Left forelimb (tissue), 1 donor: ENCODE measurements at regions not wholly inside any gene's neighbourhood (a gene's known extent, or its start where the extent isn't known, plus 50 kb on each side); places are given as distances from the start of the nearest gene placed in this dataset.

Experiments
- DNase-seq: peaks from one replicate; pipeline ENCODE4 v3.0.0-alpha.2; 2018; ENCODE audit warnings: low spot score

DNA sequence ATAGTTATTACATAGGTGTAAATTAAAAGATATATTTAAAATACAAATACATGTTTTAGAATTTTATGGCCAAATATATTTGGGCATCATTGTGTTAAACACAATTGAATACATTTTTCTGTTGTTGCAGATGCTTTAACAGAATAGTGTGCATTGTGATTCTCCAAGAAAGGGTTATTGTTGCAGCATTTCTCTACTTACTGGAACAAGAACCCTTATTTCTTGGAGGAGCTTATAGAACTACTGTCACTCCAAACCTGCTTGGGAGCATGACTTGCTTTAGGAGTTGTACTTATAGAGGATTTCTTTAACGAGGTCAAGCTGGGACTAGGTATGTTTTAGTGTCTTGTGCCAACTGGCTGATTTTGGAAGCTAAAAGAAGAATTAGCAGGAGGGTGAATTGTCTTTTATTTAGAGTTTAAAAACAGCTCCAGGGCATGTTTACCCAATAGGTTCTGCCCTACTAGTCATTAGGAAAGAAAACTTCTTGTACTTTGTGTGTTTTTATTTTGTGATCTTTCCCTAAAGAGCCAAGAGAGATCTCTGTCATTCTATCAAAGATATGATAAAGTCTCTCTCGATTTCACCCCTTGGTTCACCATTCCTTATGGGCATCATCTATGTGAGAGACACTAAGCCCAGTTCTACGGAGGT, 279.8 kb upstream of the SALL1 start:
- no peak for DNase-seq

DNA sequence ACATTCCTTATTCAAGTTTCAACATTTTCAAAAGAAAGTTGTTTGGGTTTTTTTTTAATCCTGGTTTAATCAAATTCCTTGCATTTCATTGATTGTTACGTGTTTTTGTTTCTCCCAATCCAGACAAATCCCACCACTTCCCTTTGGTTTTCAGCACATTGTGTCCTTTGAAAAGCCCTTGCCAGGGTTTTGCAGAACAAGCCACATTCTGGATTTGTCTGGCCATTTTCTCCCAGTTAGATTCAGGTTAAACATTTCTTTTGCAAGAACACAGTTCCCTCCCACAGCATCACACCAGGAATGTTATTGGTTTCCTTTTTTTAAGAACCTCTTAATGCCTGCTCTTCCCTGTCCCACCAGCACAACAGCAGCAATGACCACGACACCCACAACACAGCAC, 278.0 kb upstream of the SALL1 start:
- no peak for DNase-seq

DNA sequence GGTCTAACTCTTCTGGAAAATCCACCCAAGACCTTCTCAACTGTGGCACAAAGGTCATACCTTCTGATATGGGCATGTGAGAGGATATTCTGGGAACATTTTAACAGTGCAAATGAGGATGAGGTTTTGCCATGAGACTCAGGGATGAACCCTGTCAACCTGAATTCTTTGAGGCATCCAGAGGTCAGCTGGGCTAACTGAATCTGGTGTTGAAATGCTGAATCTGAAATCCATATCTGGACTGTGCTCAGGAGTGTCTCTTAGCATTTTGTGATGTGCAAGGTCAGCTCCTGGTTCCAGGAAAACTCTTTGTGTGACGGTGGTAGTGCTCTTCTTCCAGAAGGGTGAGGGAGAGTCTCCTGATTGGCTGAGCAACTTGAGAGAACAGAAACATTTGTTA, 276.0 kb upstream of the SALL1 start:
- DNase-seq = no peak

DNA sequence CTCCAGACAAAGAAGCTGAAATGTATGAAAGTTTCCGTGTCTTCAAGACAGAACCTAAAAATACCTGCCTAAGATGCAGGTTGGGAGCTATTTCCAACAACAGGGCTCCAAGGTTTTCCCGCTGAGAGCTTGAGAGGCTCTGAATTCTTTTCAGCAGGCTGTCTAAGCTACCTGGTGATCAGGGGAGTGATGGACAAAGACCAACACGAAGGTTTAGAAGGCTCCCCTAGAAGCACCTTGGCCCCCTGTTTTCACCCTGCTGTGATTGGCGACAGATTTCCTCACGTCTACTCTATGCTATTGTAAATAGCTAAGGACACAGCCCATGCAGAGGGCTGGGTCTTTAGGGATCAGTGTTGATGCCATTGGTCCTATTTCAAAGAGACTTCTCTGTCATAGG, 275.2 kb upstream of the SALL1 start:
- no peak for DNase-seq

DNA sequence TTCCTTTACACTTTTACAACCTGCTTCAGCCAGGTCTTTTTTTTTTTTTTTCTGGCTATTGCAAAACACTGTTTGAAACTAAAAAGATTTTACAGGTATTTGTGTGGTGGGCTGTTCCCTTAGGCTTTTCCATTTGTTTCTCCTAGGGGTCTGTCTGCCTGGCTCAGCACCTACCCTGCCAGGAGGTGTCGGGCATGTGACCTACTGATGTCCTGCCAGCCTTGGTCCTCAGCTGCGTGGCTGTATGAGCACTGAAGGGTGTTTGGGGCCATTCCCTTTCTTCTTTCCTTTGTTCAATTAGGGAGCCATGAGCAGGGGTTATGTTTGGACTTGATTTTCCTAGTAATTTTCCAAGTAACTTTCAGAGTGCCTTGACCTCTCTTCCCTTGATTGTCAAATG, 269.2 kb upstream of the SALL1 start:
- no peak for DNase-seq

DNA sequence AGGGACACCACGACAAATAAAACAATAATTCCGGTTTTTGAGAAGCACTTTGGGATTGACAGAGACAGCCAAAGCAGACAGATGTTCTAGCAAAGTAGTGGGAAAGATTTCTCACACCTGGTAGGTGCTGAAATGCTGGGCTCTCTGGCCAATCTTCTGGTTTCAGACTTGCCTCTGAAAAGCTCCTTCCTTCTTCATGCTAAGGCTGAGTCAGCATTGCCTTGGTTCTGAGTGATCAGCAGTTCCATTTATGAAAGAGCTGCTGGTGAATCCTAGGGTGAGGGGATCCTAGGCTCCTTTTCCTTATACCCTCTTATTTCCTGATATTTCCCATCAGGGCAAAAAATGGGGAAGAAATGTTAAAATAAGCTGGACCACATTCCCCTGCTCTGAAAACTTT, 268.7 kb upstream of the SALL1 start:
- no peak for DNase-seq

DNA sequence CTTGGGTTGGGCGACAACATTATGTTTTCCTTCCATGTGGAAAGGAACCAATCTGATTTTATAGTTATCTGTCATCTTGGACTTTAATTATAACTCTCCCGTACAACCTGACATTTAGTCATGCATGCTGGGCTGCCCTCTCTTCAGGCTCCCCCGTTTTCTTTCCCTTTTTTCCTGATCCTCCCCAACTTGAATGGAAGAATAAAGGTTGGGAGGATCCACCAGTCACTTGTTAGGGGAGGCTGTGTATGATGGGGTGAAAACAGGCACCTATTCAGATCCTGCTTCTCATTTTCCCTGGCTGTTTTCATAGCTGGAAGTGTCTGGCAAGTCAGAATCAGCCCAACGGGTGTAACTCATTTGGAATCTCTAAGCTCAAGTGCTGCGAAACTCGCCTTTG, 267.2 kb upstream of the SALL1 start:
- no peak for DNase-seq

DNA sequence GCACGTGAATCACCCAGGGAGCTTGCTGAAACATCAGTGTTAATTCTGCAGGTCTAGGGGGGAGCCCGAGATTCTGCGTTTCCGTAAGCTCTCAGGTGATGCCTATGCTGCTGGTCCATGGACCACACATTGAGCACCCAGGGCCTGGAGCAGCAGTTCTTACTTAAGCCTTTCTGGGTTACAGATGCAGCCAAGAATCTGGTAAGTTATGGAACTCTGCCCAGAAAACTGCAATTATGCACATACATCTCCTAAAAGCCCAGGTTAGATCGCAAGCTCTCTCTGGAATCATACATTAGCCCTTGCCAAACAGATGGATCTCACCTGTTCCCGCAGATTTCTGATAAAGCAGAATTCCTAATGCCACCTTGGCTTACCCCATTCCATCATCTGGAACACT, 265.9 kb upstream of the SALL1 start:
- no peak for DNase-seq

DNA sequence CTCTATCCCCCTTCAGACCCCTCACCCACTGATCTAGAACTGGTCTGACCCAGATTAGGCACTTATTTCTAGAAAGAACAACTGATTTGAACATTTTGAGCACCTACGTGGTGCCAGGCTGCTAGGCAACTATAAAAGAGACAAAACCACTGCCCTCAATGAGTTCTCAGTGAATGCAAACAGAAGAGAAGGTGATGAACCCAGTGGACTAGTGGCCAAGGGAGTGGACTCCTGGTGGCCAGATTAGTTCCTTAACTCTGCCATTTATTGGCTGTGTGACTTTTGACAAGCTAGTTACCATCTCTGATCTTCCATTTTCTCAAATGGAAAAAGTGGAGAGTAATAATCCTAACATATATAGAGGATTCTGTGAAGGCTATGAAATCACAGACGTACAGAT, 259.1 kb upstream of the SALL1 start:
- DNase-seq = no peak

DNA sequence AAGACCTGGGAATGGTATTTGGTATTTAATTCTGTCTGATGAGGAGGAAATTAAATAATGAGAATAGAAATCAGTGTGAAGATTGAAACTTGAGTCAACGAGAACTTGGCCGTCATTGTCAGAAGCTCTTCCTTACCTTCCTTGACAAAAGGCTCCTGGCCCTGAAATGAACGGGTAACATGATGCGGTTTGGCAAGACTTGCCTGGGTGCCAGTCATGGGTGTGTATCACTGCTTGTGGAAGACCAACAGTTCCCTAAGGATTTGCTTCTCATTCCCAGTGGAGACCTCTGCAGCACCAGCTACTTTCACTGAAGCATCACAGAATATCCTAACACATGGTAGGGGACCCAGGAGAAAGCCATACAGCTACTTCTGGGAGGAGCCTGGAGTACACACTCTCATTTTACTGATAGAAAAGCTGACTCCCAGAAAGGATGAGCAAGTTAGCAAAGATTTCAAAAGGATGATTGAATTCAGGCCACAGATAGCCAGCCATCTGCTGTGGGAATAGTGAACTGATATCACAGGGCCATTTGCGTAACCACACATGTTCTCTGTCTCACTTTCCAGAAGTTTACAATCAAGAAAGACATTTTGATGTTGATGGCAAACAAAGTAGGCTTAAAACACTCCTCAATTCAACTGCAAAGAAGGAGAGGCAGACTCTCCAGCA, 258.1 kb upstream of the SALL1 start:
- no peak for DNase-seq

DNA sequence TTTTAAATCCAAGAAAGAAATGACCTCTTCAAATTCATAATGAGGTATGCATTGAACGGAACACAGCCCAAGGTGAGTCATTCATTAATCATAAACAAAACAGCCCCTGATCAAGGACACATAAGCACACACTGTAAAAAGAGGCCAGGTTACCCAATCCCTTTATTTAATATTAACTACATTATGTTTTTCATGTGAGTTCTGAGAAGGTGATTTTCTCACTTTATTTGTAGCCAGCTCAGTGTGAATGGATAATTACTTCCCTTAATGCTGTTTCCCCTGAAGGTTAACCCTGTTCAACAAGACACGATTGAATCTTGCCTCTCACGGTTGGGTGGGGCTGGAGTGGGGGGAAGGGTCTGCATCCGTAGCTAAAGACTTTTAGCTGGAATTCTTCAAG, 257.3 kb upstream of the SALL1 start:
- DNase-seq = no peak

DNA sequence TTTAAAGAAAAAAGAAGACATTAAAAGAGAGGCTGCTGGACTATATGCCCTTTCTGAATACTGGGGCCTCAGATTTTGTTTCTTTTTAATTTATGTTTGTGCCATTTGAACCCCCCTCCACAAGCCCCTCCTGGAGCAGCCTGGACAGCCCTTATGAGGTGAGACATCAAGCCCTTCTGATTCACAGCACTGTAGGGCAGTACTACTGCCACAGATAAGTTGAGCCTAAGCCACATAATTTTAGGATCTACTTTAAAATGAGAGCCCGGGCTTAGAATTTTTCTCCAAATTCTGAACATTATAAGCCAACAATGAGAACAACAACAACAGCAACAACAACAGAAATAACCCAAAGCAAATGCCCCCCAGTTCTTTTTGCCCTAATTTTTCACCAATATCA, 256.9 kb upstream of the SALL1 start:
- no peak for DNase-seq

DNA sequence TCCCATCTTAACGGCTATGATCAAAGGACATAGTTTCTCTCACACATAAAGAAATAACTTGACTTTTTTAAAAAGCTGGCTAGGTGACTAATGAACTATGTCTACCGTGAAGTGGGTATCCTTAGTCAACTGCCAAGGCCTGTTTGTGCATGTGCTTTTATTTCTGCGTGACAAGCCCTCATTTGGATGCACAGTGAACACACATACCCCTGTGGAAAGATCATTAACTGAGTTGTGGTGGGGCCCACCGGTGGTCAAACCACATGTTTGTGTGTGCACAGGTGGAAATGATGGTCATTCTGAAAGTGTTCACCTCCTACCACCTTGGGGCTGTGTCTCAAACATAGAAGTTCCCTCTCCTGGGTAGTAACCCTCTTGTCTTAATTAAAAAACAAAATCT, 256.1 kb upstream of the SALL1 start:
- no peak for DNase-seq

DNA sequence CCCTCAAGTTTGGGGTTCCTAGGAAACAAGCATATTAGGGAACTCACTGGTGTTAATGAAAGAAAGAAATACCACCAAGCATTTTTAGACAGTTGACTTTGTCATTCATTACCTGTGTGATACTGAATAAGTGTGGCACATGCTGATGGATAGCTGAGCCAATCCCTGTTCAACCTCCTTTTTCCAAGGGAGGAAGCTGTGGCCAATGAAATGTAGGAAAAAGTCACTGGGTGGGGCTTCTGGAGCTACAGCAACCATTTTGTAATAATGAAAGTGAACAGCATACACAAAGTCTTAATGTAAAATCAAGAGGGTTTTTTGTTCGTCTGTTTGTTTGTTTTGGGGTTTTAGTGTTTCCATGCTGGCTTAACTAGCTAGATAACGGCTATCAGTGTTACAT, 254.3 kb upstream of the SALL1 start:
- no peak for DNase-seq

DNA sequence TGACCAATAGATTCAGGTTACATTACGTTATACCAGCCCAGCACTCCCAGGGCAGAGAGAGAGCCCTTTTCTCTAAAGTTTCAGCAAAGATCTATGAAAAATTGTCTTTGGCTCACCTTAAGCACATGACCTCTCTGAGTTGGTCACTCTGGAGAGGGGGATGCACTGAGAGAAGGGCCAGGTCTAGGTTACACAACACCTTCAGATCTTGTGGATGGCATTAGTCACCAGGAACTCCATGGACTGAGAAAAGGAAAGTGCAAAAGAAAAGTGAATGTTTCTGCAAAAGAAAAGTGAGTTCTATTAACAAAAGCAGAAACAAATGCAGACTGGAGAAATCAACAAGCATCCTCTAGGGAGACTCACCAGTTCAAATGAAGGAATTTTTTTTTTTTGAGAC, 253.3 kb upstream of the SALL1 start:
- DNase-seq = no peak

DNA sequence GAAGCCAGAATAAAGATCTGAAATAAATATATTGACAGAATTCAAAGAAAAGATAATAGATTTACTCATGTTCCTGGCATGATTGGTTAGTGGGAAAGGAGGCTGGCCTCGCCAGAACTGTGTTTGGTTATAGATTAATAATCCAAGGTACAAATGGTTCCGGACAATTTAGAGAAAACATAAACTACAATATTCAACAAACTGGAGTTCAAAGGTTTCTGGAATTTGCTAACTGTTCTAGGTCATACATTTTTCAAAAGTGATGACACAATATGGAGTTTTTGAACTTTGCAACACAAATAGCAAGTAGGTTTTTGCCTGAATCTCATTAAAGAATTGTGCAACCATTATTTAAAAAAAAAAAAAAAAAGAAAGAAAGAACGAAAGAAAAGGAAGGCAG, 251.7 kb upstream of the SALL1 start:
- no peak for DNase-seq

DNA sequence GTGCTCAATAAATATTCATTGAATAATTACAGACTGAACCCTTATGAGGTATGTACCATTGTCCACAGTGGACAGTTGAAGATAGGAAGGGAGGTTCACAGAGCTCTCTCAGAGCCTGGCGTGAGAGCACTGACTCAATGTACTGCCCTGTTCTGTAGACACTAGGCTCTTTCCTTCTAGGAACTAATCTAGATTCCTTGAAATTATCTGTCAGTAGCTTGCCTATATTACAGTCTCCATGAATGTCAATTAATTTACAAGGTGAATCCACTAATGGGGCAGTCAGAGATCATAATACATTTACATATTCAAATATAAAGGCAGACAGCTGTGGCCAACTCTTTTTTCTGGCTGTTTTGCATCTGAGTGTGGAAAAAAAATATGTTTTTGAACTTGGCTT, 251.2 kb upstream of the SALL1 start:
- no peak for DNase-seq

DNA sequence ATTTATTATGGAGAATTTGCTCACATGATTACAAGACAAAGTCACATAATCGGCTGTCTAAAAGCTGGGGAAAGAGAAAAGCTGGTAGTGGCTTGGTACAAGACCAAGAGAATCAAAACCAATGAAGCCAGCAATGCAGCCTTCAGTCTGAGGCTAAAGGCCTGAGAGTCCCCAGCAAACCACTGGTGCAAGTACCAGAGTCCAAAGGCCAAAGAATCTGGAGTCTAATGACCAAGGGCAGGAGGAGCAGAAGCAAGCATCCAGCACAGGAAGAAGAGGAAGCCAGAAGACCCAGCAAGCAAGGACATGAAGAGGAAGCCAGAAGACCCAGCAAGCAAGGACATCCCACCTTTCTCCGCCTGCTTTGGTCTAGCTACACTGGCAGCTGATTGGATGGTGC, 250.6 kb upstream of the SALL1 start:
- no peak for DNase-seq

DNA sequence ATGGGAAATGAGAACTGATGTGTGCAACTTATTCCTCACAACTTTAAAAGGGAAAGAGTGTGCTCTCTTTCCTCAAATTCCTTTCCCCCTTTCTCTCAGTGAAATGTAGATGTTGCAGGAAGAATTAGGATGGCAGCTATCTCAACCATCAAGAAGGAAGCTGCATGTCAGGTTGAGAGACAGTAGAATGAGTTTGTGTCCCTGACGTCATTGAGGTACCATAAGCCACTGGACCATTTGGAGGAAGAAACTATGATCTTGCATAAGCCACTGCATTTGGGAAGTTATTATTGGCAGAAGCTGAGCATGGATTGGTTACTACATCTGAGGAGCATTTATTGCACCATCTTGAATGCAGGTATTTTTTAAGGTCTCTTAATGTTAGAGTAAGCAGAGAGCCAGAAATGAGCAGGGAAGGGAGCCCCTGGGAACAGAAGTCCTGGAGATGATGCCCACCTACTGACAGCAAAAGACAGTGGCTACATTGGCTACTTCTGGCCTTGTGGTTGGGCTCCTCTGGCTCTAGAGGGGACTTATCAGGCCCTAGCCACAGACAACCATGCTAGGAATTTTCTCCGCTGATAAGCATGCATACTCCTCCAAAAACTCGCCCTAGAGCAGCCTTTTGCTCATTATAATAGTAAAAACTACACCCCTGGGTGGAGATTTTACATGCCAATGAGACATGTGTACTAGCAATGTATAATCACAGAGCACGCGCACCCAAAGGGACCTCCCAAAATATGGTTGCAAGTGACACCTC, 249.0 kb upstream of the SALL1 start:
- DNase-seq = no peak

DNA sequence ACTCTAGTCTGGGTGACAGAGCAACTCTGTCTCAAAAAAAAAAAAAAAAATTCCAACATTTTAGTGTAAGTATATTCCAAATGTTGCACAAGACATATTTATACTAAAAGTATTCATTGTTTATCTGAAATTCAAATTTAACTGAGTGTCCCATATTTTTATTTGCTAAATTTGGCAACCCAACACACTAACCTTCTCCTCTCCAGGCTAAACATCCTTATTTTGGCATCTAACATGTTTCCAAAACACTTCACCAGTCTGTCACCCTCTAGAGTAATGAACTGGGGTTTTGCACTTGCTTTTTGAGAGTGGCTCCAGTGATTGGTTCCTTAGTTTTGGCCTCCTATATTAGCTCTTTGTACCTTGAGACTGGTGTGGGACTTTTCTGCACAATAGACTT, 243.4 kb upstream of the SALL1 start:
- DNase-seq = no peak

DNA sequence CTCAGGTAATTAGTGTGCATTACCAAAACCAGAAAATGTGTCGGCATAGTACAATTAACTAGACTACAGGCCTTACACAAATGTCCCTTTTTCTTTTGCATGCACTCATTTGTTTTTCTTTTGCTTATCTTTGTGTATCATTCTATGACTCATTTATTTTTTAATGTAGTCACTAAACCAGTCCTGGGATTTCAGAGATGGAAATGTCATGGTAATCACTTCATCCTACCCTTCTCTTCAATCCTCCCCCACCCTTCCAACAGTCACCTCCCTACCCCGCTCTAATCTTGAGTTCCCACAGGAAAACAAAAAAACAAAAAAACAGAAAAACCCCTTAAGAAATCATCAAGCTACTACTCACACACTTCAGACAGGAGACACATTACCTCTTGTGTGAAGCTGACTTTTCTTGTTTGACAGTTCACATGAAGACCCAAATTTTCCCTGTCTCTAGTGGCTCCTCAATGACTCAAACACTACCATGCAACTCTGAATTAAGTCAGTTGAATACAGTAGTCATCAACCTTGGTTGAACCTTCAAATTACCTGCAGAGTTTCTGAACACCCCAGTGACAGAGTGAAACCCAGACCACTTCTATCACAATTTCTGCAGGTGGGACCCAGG, 242.4 kb upstream of the SALL1 start:
- DNase-seq = no peak

DNA sequence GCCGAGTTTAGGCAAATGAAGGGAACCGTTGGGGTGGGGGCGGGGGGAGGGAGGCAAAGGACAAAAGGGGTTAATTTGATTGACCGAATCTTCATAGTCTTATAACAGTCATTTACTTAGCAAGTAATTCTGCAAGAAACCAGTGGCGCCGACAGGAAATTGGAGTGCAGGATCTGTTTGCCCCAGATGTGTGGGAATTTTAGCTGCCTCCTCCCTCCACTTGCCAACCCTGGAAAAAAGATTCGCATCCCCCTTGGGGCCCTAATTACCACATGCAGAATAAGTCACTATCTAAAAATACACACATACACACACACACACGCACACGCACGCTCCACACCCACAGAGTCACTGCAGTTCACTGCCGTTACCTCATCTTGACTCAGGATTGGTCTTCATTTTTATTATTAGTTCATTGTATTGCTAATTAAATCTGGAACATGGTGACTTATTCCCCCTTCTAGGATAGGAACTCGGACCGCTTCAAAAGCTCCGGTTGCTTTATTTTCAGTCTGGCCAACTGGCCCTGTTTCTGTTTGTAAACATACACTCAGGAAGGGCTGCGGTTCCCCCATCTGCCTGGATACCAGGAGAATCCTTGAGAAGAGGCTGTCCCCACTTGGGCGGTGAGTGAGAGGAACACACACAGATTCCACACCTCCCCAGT, 241.6 kb upstream of the SALL1 start:
- no peak for DNase-seq
